GM12865 (cell line): ENCODE measurements at regions not wholly inside any gene's neighbourhood (a gene's known extent, or its start where the extent isn't known, plus 50 kb on each side); places are given as distances from the start of the nearest gene placed in this dataset.

Experiments used
- DNase-seq: peaks from one replicate; pipeline ENCODE4 v3.0.0; 2010; ENCODE audit warnings: low read depth
- H3K4me3 ChIP-seq: 2 replicates; pipeline ENCODE4 v1.5.1; 2011; ENCODE audit warnings: mild to moderate bottlenecking, low read depth, low read length, control low read depth
- TF ChIP-seq, protein P1 (sequence below): IDR thresholded peaks from 2 replicates; pipeline ENCODE4 v1.5.1; 2011; ENCODE audit warnings: low read length, control low read depth, low read depth, inconsistent platforms; ENCODE audit not compliant: insufficient read depth; ENCODE audit errors: missing control alignments

DNA sequence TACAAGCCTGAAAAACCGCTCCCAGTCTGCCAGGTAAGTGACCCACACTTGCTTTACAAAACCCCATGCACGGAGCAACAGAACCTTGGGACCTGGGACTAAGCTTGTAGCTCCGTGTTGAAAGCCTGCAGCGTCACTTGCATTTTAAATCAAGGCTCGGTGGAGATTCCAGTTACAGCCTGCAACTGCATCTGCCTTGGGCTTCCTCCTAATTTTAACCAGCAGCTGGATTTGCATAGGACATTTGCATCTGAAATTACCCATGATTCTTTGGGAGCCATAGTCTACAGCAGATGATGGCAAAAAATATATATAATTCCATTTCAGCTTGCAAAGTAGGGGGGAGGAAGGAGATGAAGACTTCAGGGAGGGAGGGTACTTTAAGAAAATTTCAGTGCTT lies 62.4 kb upstream of the IGSF21 start:
- DNase-seq: no peak
- H3K4me3 ChIP-seq: no peak overlapping the region
- TF ChIP-seq, protein P1, sequence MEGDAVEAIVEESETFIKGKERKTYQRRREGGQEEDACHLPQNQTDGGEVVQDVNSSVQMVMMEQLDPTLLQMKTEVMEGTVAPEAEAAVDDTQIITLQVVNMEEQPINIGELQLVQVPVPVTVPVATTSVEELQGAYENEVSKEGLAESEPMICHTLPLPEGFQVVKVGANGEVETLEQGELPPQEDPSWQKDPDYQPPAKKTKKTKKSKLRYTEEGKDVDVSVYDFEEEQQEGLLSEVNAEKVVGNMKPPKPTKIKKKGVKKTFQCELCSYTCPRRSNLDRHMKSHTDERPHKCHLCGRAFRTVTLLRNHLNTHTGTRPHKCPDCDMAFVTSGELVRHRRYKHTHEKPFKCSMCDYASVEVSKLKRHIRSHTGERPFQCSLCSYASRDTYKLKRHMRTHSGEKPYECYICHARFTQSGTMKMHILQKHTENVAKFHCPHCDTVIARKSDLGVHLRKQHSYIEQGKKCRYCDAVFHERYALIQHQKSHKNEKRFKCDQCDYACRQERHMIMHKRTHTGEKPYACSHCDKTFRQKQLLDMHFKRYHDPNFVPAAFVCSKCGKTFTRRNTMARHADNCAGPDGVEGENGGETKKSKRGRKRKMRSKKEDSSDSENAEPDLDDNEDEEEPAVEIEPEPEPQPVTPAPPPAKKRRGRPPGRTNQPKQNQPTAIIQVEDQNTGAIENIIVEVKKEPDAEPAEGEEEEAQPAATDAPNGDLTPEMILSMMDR: no peak

DNA sequence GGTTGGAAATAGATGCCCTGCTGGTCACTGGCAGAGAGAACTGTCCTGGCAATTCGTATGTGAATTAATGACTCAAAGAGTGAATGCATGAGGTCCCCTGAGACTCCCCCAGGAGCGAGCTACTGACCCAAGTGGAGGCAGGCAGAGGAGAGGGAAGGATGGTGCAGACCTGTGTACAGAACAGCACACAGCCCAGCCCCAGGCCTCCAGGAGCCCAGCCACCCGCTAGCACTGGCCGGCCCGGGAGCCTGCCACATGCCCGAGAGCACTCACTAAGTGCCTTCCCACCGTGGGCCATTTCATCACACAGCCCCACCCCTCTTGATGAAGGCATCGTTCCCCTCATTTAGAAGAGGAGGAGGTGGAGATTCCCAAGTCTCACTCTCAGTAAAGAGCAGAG lies 62.0 kb upstream of the IGSF21 start:
- DNase-seq: no peak
- no peak overlapping the region for H3K4me3 ChIP-seq
- TF ChIP-seq, protein P1: no peak

DNA sequence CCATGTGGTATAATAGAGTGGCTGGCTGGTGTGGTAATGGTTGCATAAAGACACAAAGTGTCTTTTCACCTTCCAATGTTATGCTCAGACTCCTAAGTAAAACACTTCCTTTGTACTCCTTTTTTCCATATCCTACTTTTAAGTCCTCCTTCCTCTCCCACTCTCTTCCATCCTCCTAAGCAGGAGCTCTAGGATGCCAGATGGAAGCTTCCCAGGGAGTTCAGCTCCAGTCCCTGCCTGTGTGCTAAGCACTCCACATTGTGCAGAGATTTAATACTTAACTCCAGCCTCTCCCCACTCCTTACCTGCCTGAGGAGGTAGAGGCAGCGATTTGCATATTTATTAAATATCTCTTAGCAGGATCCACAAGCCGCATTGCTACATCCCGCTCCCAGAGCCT lies 60.5 kb upstream of the IGSF21 start:
- TF ChIP-seq, protein P1: no peak
- H3K4me3 ChIP-seq: no peak overlapping the region
- DNase-seq: no peak

DNA sequence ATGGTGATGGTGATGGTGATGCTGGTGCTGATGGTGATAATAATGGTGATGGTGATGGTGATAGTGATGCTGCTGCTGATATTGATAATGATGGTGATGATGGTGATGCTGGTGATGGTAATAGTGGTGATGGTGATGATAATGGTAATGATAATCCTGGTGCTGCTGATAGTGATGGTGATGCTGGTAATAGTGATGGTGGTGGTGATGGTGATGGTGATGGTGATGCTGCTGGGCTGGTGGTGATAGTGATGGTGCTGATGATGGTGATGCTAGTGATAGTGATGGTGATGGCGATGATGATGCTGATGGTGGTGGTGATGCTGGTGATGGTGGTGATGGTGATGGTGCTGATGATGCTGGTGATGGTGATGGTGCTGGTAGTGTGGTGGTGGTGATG lies 58.4 kb upstream of the IGSF21 start:
- TF ChIP-seq, protein P1: no peak
- H3K4me3 ChIP-seq: no peak overlapping the region
- DNase-seq: no peak

DNA sequence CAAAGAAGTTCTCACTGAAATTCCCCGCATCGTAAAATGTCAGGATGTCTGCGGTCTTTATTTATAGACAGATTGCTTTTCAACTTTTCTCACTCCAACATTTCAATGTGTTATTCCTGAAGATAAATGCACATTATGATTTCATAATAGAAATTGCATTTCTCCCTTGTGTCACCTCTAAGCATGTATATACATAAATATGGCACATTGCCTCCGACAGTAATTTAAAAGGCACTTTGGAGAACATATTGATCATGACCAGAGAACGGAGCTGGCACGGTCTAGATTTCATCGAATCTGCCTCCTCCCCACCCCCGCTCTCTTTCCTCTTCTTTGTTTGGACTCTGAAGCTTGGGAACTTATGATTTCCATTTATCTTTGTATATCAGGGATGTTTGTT lies 54.9 kb upstream of the IGSF21 start:
- H3K4me3 ChIP-seq: no peak overlapping the region
- no peak for DNase-seq
- TF ChIP-seq, protein P1: no peak

DNA sequence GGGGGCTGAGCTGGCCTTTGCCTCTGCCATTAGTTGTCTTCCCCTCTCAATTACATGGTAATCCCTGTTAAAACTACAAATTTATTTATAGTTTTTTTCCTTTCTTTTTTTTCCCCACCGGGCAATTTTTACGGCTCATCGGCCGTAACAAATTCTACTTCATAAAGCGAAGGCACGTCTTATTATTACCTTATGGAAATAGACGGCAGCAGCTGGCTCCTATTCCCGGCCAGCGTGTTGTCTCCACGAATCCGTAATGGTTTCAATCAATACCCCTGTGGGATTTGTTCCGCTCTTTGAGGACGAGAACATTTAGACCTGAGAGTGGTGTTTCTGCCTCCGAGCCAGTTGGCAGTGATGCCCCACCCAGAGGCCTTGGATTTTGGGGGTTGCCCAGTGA lies 52.4 kb upstream of the IGSF21 start:
- H3K4me3 ChIP-seq: no peak overlapping the region
- no peak for DNase-seq
- TF ChIP-seq, protein P1: no peak

DNA sequence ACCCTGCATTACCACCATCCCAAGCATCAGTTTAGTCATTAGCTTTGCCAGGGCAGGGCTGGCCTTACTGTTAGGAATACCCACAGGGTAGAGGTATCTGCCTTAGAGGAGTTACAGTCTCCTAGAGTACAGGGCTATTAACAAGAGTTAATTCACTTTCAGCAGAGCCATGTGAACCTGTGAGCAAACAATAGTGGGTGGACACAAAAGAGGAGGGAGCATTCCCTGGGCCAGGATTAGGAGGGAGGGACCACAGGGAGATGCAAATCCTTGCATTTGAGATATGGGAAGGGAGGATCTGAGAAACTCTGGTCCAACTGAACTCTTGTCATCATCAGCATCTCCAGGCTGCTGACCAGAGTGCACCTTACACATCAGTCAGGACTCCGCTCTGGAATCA lies 51.1 kb upstream of the IGSF21 start:
- TF ChIP-seq, protein P1: no peak

More for the DNA sequence above, 51.1 kb upstream of the IGSF21 start:
- no peak overlapping the region for H3K4me3 ChIP-seq
- no peak for DNase-seq
